ENCODE measurements at regions not wholly inside any gene's neighbourhood (a gene's known extent, or its start where the extent isn't known, plus 50 kb on each side); places are given as distances from the start of the nearest gene placed in this dataset.

DNA sequence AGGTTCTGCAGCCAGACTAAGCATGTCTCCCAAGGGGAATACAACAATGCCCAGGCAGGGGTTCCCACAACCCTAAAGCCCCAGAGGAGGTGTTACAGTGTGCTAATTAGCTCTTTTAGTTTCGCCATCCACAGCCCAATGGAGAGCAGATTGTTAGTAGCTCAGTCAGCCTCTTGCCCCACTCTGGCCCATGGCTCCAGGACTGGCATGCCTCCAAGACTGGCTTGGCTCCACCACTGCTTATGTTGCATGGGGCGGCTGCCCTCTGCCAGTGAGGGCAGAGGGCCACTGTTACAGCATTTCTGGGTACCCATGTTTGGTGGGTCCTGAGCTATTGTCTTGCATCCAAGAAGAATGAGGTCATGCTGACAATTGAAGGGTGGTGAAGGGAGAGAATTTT, 231.1 kb upstream of the MDFIC2 start:
- no peaks in the 10 kb centered on the region for H3K9me3 ChIP-seq (ENCODE audit: control insufficient read depth in 4 of 4, insufficient read depth in 3 of 4, low read length in 3 of 4)
- H3K27me3 ChIP-seq (ENCODE audit: control insufficient read depth in 3 of 3, insufficient read depth in 3 of 3, low read length in 2 of 3), result no peaks in the 10 kb centered on the region
- no peak for DNase-seq
- H3K27ac ChIP-seq (ENCODE audit: low read depth in 1 of 2, low read length in 1 of 2), result no peak overlapping the region
- no peaks in the 10 kb centered on the region for H3K4me1 ChIP-seq (ENCODE audit: control insufficient read depth in 5 of 5, insufficient read depth in 5 of 5, low read length in 5 of 5)
- H3K4me3 ChIP-seq, result no peak overlapping the region
- TF ChIP-seq, protein P1, sequence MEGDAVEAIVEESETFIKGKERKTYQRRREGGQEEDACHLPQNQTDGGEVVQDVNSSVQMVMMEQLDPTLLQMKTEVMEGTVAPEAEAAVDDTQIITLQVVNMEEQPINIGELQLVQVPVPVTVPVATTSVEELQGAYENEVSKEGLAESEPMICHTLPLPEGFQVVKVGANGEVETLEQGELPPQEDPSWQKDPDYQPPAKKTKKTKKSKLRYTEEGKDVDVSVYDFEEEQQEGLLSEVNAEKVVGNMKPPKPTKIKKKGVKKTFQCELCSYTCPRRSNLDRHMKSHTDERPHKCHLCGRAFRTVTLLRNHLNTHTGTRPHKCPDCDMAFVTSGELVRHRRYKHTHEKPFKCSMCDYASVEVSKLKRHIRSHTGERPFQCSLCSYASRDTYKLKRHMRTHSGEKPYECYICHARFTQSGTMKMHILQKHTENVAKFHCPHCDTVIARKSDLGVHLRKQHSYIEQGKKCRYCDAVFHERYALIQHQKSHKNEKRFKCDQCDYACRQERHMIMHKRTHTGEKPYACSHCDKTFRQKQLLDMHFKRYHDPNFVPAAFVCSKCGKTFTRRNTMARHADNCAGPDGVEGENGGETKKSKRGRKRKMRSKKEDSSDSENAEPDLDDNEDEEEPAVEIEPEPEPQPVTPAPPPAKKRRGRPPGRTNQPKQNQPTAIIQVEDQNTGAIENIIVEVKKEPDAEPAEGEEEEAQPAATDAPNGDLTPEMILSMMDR (IDR thresholded peaks at IDR 0.05; ENCODE audit: control extremely low read depth, extremely low read depth), result no peak
- H3K9ac ChIP-seq (ENCODE audit: insufficient read depth in 1 of 2, low read length in 2 of 2), result no peak overlapping the region
- H3K36me3 ChIP-seq (ENCODE audit: control insufficient read depth in 4 of 4, insufficient read depth in 4 of 4, low read length in 4 of 4), result no peaks in the 10 kb centered on the region
- 92 to 94% methylated on average over 2 of the region's 2 CpGs for WGBS, 2 donors
- ATAC-seq (ENCODE audit: insufficient read depth, low FRiP score), result no peak

DNA sequence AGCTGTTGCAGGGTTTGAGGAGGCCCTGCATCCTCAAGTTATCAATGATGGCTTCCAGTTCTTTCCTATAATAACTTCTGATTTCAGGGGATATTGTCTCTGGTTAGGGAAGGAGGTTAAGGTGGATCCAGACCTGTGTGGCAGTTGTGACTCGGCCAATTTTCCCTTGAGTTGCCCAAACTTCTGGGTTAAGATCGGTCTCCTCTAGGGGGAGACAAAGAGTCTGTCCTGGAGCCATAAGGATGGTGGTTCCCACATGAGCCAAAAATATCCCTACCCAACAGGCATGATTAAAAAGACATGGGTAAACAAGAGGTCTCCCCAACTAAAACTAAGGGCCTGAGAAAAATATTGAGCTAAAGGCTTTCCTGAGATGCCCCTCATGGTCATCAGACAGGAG, 227.5 kb upstream of the MDFIC2 start:
- WGBS, 2 donors, result 97 to 98% methylated on average over 2 of the region's 2 CpGs
- no peak overlapping the region for H3K9ac ChIP-seq (ENCODE audit: insufficient read depth in 1 of 2, low read length in 2 of 2)
- H3K36me3 ChIP-seq (ENCODE audit: control insufficient read depth in 4 of 4, insufficient read depth in 4 of 4, low read length in 4 of 4), result no peaks in the 10 kb centered on the region
- H3K4me3 ChIP-seq, result no peak overlapping the region
- no peaks in the 10 kb centered on the region for H3K4me1 ChIP-seq (ENCODE audit: control insufficient read depth in 5 of 5, insufficient read depth in 5 of 5, low read length in 5 of 5)
- ATAC-seq (ENCODE audit: insufficient read depth, low FRiP score), result no peak
- TF ChIP-seq, protein P1 (IDR thresholded peaks at IDR 0.05; ENCODE audit: control extremely low read depth, extremely low read depth), result no peak
- no peaks in the 10 kb centered on the region for H3K27me3 ChIP-seq (ENCODE audit: control insufficient read depth in 3 of 3, insufficient read depth in 3 of 3, low read length in 2 of 3)
- DNase-seq, result no peak
- H3K9me3 ChIP-seq (ENCODE audit: control insufficient read depth in 4 of 4, insufficient read depth in 3 of 4, low read length in 3 of 4), result no peaks in the 10 kb centered on the region
- H3K27ac ChIP-seq (ENCODE audit: low read depth in 1 of 2, low read length in 1 of 2), result no peak overlapping the region

DNA sequence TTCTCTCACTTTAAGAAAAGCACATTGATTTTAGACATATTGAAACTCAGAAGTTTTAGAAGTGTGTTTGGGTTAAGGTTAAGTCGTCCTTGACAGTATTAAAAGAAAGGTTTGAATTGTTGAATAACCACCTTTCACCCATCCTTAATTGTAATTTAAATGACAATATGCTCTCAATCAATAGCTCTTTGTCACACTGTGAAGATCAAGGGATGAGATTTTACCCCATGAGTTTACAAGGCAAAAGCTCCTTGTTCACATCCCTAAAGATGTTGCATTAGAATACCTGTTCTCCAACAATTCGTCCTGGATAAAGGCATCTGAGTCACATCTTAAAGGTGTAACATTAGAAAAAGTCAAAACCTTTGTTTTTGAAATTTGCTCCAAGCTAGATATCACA, 220.4 kb upstream of the MDFIC2 start:
- 75 to 87% methylated on average over 2 of the region's 2 CpGs for WGBS, 2 donors
- H3K4me3 ChIP-seq, result no peak overlapping the region
- H3K27ac ChIP-seq (ENCODE audit: low read depth in 1 of 2, low read length in 1 of 2), result no peak overlapping the region
- H3K4me1 ChIP-seq (ENCODE audit: control insufficient read depth in 5 of 5, insufficient read depth in 5 of 5, low read length in 5 of 5), result peaks cover 0 to 11% (median 0%) of the 10 kb centered on the region in 5 donors
- no peaks in the 10 kb centered on the region for H3K36me3 ChIP-seq (ENCODE audit: control insufficient read depth in 4 of 4, insufficient read depth in 4 of 4, low read length in 4 of 4)
- ATAC-seq (ENCODE audit: insufficient read depth, low FRiP score) (no peak), DNase-seq (no peak)
- no peaks in the 10 kb centered on the region for H3K27me3 ChIP-seq (ENCODE audit: control insufficient read depth in 3 of 3, insufficient read depth in 3 of 3, low read length in 2 of 3)
- no peak overlapping the region for H3K9ac ChIP-seq (ENCODE audit: insufficient read depth in 1 of 2, low read length in 2 of 2)
- TF ChIP-seq, protein P1 (IDR thresholded peaks at IDR 0.05; ENCODE audit: control extremely low read depth, extremely low read depth), result no peak
- no peaks in the 10 kb centered on the region for H3K9me3 ChIP-seq (ENCODE audit: control insufficient read depth in 4 of 4, insufficient read depth in 3 of 4, low read length in 3 of 4)

DNA sequence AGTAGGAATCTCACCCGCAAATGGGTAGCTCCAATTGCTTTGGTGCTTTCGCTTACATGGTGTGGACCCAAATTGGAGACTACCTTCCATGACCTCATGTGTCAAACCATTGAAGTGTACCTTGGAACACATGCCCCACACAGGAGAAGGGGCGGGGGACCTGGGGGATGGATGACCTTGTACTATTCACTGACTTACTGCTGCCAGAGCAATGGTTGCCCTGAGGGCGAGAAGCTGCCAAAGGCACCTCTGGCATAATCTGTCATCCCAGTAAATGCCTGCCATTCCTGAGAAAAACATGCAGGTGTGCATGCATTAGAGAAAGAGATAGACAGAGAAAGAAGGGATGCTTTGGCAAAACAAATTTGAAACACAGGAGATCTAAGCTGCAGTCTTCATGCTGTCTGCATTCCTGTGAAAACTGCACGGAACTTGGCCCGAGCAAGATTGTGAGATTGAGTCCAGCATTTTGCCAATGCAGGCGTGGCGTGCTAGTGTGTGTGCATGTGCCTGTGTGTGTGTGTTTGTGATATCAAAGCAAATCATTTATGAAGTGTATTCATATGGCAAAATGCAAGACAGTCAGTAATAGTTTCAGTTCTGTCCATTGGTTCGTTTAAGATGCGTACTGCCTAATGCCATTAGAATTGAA, 219.5 kb upstream of the MDFIC2 start:
- Histone ChIP-seq H3K4me1 (ENCODE audit: control insufficient read depth in 5 of 5, insufficient read depth in 5 of 5, low read length in 5 of 5) (peaks cover 0 to 11% (median 0%) of the 10 kb centered on the region in 5 donors), H3K9ac (ENCODE audit: insufficient read depth in 1 of 2, low read length in 2 of 2) (no peak overlapping the region), H3K27me3 (ENCODE audit: control insufficient read depth in 3 of 3, insufficient read depth in 3 of 3, low read length in 2 of 3) (no peaks in the 10 kb centered on the region), H3K27ac (ENCODE audit: low read depth in 1 of 2, low read length in 1 of 2) (no peak overlapping the region), H3K36me3 (ENCODE audit: control insufficient read depth in 4 of 4, insufficient read depth in 4 of 4, low read length in 4 of 4) (no peaks in the 10 kb centered on the region), H3K4me3 (no peak overlapping the region), H3K9me3 (ENCODE audit: control insufficient read depth in 4 of 4, insufficient read depth in 3 of 4, low read length in 3 of 4) (no peaks in the 10 kb centered on the region)
- ATAC-seq (ENCODE audit: insufficient read depth, low FRiP score) (no peak), DNase-seq (no peak)
- 87 to 91% methylated on average over 10 of the region's 10 CpGs for whole genome bisulfite sequencing, 2 donors
- TF ChIP-seq, protein P1 (IDR thresholded peaks at IDR 0.05; ENCODE audit: control extremely low read depth, extremely low read depth), result no peak

All from lung (tissue), 11 donors.